ENCODE measurements at regions not wholly inside any gene's neighbourhood (a gene's known extent, or its start where the extent isn't known, plus 50 kb on each side); places are given as distances from the start of the nearest gene placed in this dataset.

DNA sequence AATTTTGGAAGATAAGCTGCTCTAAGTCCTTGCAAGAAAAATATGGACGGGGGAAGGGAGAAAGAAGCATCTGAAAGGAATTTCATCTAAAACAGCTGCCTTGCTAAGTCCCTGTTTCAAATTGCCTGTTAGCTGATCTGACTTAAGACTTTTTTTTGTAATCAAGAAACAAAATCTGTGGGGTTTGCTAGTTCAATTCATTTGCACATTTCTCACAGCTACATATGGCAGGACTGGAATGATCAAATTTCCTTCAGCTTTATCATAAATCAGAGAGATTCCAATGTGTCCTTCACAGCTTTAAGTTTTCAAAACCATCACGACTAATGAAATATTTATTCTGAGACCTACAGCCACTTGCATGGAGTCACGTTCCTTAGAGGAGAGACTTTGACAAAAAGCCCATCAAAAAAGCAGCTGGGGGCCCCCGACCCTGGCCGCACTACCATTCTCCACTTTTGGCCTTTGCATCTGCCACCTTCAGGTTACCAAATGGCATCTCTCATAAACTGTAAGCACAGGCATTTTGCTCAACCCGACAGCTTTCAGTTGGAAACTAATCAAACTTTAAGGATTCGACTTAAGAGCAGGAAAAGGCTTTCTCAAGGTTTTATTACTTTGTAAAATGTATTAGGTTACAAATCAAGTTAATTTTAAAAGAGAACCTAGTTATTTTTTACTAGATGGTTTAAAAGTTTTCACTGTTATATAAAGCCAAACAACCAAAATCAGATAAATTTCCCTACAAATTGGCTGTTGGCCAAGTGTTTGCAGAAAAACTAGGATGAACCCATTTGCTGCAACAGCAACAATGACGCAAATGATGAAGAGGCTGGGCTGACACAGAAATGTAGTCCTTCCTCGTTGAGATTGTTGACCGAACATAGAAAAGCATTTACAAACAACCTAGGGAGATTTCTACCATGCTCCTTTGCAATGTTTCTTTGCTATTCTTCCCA is 100.4 kb upstream of the RND3 start:
- TF ChIP-seq CTCF (conservative IDR thresholded peaks at IDR 0.05) (no peak), ZFX (IDR thresholded peaks at IDR 0.05) (no peak)
